ENCODE measurements at regions not wholly inside any gene's neighbourhood (a gene's known extent, or its start where the extent isn't known, plus 50 kb on each side); places are given as distances from the start of the nearest gene placed in this dataset.

DNA sequence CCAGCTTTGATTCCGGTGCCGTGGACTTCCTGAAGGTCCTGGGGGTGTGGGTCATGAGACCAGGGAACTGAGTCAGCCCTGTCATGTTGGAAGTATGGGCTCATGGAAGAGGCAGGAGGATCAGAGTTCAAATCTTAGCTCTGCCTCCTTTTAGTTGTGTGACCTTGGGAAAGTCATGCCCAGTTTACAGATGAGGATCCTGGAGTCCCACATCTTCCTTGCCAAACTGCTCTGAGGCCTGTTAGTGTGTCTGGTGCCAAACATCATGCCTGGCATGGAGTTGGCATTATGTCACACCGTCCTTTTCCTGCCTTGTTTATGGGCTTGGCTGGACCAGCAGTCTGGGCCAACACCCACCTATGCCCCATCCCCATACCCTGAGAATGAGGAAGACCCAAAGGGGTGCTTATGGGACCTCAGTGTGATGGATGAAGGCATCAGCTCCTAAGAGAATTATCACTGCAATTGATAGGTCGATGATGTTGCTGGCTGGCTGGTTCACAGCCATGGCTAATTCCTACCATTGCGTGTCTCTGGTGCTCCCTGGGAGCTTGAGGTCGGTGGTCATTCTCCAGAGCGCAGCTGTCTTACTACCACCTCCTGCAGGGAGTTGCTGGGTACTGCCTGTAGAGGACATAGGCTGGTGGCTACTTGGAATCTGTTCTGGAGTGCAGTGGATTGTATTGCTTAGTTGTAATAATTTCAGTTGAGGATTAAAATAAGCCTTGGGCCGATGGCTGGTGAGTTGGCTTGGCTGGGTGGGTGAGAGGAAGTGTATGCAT, 140.5 kb upstream of the PITX1 start:
- POLR2A ChIA-PET, result no interaction called here
- Histone ChIP-seq H3K27ac (no peak overlapping the region), H3K9me3 (no peaks in the 10 kb centered on the region), H3K4me3 (no peak overlapping the region), H3K4me1 (no peaks in the 10 kb centered on the region), H3K4me2 (no peak overlapping the region)
- peak in 1 of 2 experiments; percentile 60; a peak in 3 of 6 replicates for ATAC-seq
- no peak for FAIRE-seq
- DNase-seq (ENCODE audit: low read depth in 1 of 2, low spot score in 1 of 2), result peak in 1 of 2 experiments; percentile 36
- WGBS (ENCODE audit: missing lambda C conversion rate), result 84% methylated on average over 7 of the region's 8 CpGs
- CTCF ChIA-PET, result interaction anchor here (0.6 kb wide), 1 partner anchor 123 kb away, joined by 3 read pairs; no protein-coding TSS in a partner anchor
- TF ChIP-seq ZC3H11A (IDR thresholded peaks at IDR 0.05) (no peak), KDM1A (IDR thresholded peaks at IDR 0.05; ENCODE audit: low read depth) (no peak), EHF (CRISPR knock-in tag; IDR thresholded peaks at IDR 0.05) (no peak)

DNA sequence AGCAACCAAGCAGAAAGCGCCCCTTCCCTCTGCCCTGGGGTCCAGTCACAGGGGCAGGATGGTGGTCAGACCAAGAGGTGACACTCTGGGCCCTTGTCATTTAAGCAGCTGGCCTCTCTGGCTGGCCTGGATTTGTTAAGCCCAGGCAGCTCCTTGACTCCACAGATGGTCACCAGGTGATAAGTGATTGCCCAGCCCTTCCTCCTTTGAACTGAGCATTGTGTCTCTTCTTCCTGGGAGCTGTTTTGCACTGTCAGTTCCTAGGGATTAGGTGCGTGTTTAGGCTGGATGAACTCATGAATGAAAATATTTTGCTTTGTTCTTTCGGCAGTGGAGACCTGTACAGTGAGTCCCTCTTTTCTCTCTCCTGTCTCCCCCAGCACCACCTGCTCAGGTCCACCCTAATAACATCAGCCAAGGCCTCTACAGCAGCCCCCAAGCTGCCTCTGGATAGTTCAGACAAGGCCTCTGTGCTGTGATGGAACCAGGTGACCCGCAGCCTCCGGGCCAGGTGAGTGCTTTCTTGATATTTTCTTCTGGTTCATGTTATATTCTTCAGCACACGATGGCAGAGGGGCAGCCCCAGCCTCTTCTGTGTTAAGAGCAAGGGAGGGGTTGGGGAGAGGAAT, 139.7 kb upstream of the PITX1 start:
- H3K4me1 ChIP-seq, result no peaks in the 10 kb centered on the region
- H3K4me2 ChIP-seq, result no peak overlapping the region
- WGBS (ENCODE audit: missing lambda C conversion rate), result 66% methylated on average over 6 of the region's 6 CpGs
- ChIA-PET CTCF (interaction anchor here (0.8 to 0.9 kb wide), 2 partner anchors 18 to 25 kb away, joined by 3 to 4 read pairs; no protein-coding TSS in a partner anchor), POLR2A (no interaction called here)
- ATAC-seq, result no peak
- H3K27ac ChIP-seq, result no peak overlapping the region
- DNase-seq (ENCODE audit: low read depth in 1 of 2, low spot score in 1 of 2), result no peak
- TF ChIP-seq, protein P1, sequence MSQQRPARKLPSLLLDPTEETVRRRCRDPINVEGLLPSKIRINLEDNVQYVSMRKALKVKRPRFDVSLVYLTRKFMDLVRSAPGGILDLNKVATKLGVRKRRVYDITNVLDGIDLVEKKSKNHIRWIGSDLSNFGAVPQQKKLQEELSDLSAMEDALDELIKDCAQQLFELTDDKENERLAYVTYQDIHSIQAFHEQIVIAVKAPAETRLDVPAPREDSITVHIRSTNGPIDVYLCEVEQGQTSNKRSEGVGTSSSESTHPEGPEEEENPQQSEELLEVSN (IDR thresholded peaks at IDR 0.05; ENCODE audit: borderline replicate concordance, low read depth), result no peak
- TF ChIP-seq CHD4 (IDR thresholded peaks at IDR 0.05; ENCODE audit: borderline replicate concordance) (no peak), RCOR1 (IDR thresholded peaks at IDR 0.05; ENCODE audit: low read depth, low read length) (no peak), HDAC2 (IDR thresholded peaks at IDR 0.05) (no peak), JUNB (IDR thresholded peaks at IDR 0.05) (no peak), BHLHE40 (IDR thresholded peaks at IDR 0.05; ENCODE audit: low read depth, low read length) (no peak), ESRRA (IDR thresholded peaks at IDR 0.05; ENCODE audit: borderline replicate concordance, low read length) (no peak), TFCP2L1 (CRISPR knock-in tag; IDR thresholded peaks at IDR 0.05) (no peak), TP53 (CRISPR knock-in tag; IDR thresholded peaks at IDR 0.05) (no peak), HEYL (CRISPR knock-in tag; IDR thresholded peaks at IDR 0.05) (no peak)
- TF ChIP-seq, protein P2, sequence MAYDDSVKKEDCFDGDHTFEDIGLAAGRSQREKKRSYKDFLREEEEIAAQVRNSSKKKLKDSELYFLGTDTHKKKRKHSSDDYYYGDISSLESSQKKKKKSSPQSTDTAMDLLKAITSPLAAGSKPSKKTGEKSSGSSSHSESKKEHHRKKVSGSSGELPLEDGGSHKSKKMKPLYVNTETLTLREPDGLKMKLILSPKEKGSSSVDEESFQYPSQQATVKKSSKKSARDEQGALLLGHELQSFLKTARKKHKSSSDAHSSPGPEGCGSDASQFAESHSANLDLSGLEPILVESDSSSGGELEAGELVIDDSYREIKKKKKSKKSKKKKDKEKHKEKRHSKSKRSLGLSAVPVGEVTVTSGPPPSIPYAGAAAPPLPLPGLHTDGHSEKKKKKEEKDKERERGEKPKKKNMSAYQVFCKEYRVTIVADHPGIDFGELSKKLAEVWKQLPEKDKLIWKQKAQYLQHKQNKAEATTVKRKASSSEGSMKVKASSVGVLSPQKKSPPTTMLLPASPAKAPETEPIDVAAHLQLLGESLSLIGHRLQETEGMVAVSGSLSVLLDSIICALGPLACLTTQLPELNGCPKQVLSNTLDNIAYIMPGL (CRISPR knock-in tag; IDR thresholded peaks at IDR 0.05; ENCODE audit: borderline replicate concordance), result no peak
- no peak overlapping the region for H3K4me3 ChIP-seq
- no peaks in the 10 kb centered on the region for H3K9me3 ChIP-seq
- FAIRE-seq, result no peak

DNA sequence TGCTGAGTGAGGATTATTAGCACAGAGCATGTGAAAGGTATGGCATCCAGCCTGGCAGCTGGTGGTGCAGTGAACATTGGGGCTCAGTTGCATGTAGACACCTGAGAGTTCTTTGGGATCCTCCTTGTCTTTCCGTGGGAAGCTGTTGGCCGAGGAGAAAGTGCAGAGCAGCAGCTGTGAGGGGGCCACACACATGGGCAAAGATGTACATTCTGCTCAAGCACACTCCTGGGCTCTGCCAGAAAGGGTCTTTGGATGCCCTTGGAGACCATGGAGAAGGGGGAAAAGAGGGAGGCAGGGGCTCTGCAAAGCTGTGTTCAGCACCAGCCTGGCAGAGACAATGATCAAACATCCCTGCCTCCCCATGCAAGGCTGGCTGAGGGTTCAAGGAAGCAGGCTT, 138.7 kb upstream of the PITX1 start:
- ChIA-PET CTCF (no interaction called here), POLR2A (no interaction called here)
- H3K4me3 ChIP-seq, result no peak overlapping the region
- no peaks in the 10 kb centered on the region for H3K9me3 ChIP-seq
- FAIRE-seq (no peak), DNase-seq (ENCODE audit: low read depth in 1 of 2, low spot score in 1 of 2) (no peak), ATAC-seq (no peak)
- TF ChIP-seq POLR2A (IDR thresholded peaks at IDR 0.05; ENCODE audit: low read length), result peak; percentile 16; the same call in 1 of the 2 replicates
- TF ChIP-seq, protein P3, sequence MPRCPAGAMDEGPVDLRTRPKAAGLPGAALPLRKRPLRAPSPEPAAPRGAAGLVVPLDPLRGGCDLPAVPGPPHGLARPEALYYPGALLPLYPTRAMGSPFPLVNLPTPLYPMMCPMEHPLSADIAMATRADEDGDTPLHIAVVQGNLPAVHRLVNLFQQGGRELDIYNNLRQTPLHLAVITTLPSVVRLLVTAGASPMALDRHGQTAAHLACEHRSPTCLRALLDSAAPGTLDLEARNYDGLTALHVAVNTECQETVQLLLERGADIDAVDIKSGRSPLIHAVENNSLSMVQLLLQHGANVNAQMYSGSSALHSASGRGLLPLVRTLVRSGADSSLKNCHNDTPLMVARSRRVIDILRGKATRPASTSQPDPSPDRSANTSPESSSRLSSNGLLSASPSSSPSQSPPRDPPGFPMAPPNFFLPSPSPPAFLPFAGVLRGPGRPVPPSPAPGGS (IDR thresholded peaks at IDR 0.05), result no peak
- no peak overlapping the region for H3K27ac ChIP-seq
- 25% methylated on average over 2 of the region's 2 CpGs for whole genome bisulfite sequencing (ENCODE audit: missing lambda C conversion rate)
- no peaks in the 10 kb centered on the region for H3K4me1 ChIP-seq
- H3K4me2 ChIP-seq, result no peak overlapping the region

DNA sequence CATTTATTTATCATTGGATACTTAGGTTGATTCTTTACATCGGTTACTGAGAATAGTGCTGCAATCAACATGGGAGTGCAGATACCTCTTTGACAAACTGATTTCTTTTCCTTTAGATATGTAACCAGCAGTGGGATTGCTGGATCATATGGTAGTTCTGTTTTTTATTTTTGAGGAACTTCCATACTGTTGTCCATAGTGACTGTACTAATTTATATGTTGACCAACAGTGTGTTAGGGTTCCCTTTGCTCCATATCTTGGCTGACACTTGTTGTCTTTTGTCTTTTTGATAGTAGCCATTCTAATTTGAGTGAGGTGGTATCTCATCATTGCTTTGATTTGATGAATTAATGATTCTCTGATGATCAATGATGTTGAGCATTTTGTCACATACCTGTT, 137.3 kb upstream of the PITX1 start:
- WGBS (ENCODE audit: missing lambda C conversion rate), result 56% methylated on average over 1 of the region's 1 CpG
- FAIRE-seq (peak; percentile 7), ATAC-seq (no peak), DNase-seq (ENCODE audit: low read depth in 1 of 2, low spot score in 1 of 2) (no peak)
- Histone ChIP-seq H3K4me2 (no peak overlapping the region), H3K4me3 (no peak overlapping the region), H3K9me3 (no peaks in the 10 kb centered on the region), H3K27ac (no peak overlapping the region), H3K4me1 (no peaks in the 10 kb centered on the region)
- POLR2A ChIA-PET, result no interaction called here
- CTCF ChIA-PET, result interaction anchor here (2.0 kb wide), 1 partner anchor 20 kb away, joined by 4 read pairs; no protein-coding TSS in a partner anchor
- TF ChIP-seq, protein P4, sequence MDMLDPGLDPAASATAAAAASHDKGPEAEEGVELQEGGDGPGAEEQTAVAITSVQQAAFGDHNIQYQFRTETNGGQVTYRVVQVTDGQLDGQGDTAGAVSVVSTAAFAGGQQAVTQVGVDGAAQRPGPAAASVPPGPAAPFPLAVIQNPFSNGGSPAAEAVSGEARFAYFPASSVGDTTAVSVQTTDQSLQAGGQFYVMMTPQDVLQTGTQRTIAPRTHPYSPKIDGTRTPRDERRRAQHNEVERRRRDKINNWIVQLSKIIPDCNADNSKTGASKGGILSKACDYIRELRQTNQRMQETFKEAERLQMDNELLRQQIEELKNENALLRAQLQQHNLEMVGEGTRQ (IDR thresholded peaks at IDR 0.05), result no peak
- TF ChIP-seq, protein P5, sequence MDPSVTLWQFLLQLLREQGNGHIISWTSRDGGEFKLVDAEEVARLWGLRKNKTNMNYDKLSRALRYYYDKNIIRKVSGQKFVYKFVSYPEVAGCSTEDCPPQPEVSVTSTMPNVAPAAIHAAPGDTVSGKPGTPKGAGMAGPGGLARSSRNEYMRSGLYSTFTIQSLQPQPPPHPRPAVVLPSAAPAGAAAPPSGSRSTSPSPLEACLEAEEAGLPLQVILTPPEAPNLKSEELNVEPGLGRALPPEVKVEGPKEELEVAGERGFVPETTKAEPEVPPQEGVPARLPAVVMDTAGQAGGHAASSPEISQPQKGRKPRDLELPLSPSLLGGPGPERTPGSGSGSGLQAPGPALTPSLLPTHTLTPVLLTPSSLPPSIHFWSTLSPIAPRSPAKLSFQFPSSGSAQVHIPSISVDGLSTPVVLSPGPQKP (IDR thresholded peaks at IDR 0.05; ENCODE audit: low read depth, low read length), result no peak
- TF ChIP-seq, protein P3 (IDR thresholded peaks at IDR 0.05), result no peak
- TF ChIP-seq POLR2AphosphoS2 (conservative IDR thresholded peaks at IDR 0.05; ENCODE audit: low read length), result no peak
- TF ChIP-seq, protein P2 (CRISPR knock-in tag; IDR thresholded peaks at IDR 0.05; ENCODE audit: borderline replicate concordance), result no peak
- TF ChIP-seq FOSB (CRISPR knock-in tag; IDR thresholded peaks at IDR 0.05), result no peak

Data from A549 (cell line).